Natural killer cell treated with Interleukin-12 subunit alpha and Interleukin-12 subunit beta and Interleukin-15 and Interleukin-18, amount 100 ng/mL, for 72 hours (primary cell): ENCODE measurements at regions not wholly inside any gene's neighbourhood (a gene's known extent, or its start where the extent isn't known, plus 50 kb on each side); places are given as distances from the start of the nearest gene placed in this dataset.

Experiments used
- ATAC-seq, 2 donors: fragments of 150-1000 bp; cut with Tn5 transposase in 1 of 2; sonication (Bioruptor Pico), chemical (Tn5 transposase) in 1 of 2; 2 replicates each; pipeline ENCODE4 v1.10.0; 2021
- DNase-seq: peaks from one replicate; pipeline ENCODE4 v3.0.0; 2022; ENCODE audit warnings: low spot score
- H3K27ac Mint-ChIP-seq, 2 donors: 1 replicate in 1 of 2; 2 replicates in 1 of 2; pipeline ENCODE4 v1.8.0; 2022; ENCODE audit warnings: mixed read lengths in 2 of 2, mild to moderate bottlenecking in 1 of 2, moderate library complexity in 1 of 2
- H3K27me3 Mint-ChIP-seq, 2 donors: 1 replicate in 1 of 2; 2 replicates in 1 of 2; pipeline ENCODE4 v1.8.0; 2022; ENCODE audit warnings: mixed read lengths in 2 of 2
- H3K36me3 Mint-ChIP-seq: one replicate; pipeline ENCODE4 v1.8.0; 2022; ENCODE audit warnings: mixed read lengths
- H3K4me1 Mint-ChIP-seq, 2 donors: 1 replicate in 1 of 2; 2 replicates in 1 of 2; pipeline ENCODE4 v1.8.0; 2022; ENCODE audit warnings: low read depth in 2 of 2, mixed read lengths in 2 of 2, mild to moderate bottlenecking in 1 of 2
- H3K4me3 Mint-ChIP-seq: one replicate; pipeline ENCODE4 v1.8.0; 2022; ENCODE audit warnings: mixed read lengths
- H3K9me3 Mint-ChIP-seq: 2 replicates; pipeline ENCODE4 v1.8.0; 2022; ENCODE audit warnings: mixed read lengths

DNA sequence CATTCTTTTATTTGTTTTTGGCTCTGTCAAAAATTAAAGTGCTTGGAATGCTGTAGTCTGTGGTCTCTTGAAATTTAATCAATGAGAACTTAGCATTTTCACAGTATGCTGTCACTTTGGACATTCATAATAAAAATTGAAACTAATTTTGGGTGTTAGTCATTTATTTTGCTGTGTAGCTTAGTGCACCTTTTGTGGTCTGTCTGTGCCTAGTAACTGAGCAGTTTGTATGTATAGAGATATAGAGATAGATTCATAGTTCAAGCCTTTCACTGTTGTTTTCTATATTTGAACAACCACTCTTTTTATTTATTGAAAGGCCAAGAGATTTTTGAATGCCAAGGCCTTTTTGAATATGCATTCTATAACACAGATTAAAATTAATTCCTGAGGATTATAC, 86.4 kb upstream of the TIAM2 start:
- H3K4me1 Mint-ChIP-seq, result no peaks in the 10 kb centered on the region
- no peak for ATAC-seq

DNA sequence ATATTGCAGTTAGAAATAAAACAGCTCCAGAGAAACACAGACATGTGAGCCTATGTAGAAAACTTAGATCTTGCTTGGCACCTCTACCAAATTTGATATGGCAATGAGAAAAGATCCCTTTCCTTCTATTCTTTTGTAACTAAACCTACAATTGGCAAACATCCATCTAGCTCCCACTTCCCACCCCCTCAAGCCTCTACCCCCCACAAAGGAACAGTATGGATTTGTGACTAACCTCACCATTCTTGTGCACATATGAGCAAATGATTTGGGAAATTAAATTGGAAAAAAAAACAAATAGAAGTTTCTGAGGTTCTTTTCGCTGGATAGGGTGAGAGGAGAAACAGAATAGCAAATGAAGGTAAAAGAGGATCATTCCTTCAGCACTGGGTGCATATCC, 85.8 kb upstream of the TIAM2 start:
- no peaks in the 10 kb centered on the region for H3K9me3 Mint-ChIP-seq
- no peak overlapping the region for H3K4me3 Mint-ChIP-seq
- H3K4me1 Mint-ChIP-seq, result peaks cover 0 to 2% of the 10 kb centered on the region in 2 donors
- no peaks in the 10 kb centered on the region for H3K36me3 Mint-ChIP-seq
- DNase-seq (no peak), ATAC-seq (no peak)
- no peaks in the 10 kb centered on the region for H3K27me3 Mint-ChIP-seq
- H3K27ac Mint-ChIP-seq, result no peak overlapping the region

More for the DNA sequence above, 86.4 kb upstream of the TIAM2 start:
- H3K36me3 Mint-ChIP-seq, result no peaks in the 10 kb centered on the region
- DNase-seq, result no peak
- no peaks in the 10 kb centered on the region for H3K9me3 Mint-ChIP-seq
- no peak overlapping the region for H3K4me3 Mint-ChIP-seq
- no peak overlapping the region for H3K27ac Mint-ChIP-seq
- no peaks in the 10 kb centered on the region for H3K27me3 Mint-ChIP-seq

DNA sequence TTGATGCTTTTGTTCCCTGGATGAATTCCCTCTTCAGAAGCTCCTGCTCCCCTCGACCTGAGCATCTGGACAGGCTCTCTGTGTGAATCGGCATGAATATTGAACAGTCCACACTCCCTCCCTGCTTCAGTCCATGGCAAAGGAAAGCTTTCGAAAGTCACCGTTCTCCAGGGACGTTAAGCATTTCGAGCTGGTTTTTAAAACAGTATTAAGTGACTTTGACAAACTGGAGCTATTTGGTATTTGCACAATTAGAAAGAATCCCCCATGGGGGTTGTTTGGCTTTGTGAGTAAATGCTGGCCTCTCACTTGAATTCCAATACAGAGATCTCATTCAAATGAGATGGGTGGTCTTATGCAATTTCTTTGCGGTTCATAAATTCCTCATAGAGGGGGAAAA, 85.3 kb upstream of the TIAM2 start:
- Mint-ChIP-seq H3K27me3 (no peaks in the 10 kb centered on the region), H3K27ac (no peak overlapping the region), H3K36me3 (no peaks in the 10 kb centered on the region), H3K4me1 (peaks cover 0 to 7% of the 10 kb centered on the region in 2 donors), H3K9me3 (no peaks in the 10 kb centered on the region), H3K4me3 (no peak overlapping the region)
- DNase-seq, result no peak
- no peak for ATAC-seq

DNA sequence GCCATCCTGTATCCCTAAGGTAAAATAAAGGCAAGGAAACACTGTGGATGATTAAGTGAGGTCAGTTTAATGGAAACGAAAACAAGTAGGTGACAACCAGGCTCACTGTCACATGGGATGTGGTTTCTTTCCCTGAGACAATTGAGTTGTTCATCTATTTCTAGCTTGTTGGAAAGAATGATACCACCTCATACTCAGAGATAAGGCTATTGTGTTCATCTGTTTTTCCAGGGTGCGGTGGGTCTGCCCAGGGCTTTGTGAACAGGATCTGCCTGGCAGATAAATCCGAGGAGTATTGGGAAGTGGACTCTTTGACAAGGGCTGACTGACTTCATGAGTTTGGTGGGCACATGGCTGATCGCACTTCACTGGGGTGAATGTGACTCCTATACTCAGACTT, 80.8 kb upstream of the TIAM2 start:
- DNase-seq, result no peak
- ATAC-seq, result no peak
- no peak overlapping the region for H3K4me3 Mint-ChIP-seq
- H3K27ac Mint-ChIP-seq, result no peak overlapping the region
- H3K27me3 Mint-ChIP-seq, result no peaks in the 10 kb centered on the region
- peaks cover 6 to 12% of the 10 kb centered on the region in 2 donors for H3K4me1 Mint-ChIP-seq
- H3K9me3 Mint-ChIP-seq, result no peaks in the 10 kb centered on the region
- H3K36me3 Mint-ChIP-seq, result no peaks in the 10 kb centered on the region

DNA sequence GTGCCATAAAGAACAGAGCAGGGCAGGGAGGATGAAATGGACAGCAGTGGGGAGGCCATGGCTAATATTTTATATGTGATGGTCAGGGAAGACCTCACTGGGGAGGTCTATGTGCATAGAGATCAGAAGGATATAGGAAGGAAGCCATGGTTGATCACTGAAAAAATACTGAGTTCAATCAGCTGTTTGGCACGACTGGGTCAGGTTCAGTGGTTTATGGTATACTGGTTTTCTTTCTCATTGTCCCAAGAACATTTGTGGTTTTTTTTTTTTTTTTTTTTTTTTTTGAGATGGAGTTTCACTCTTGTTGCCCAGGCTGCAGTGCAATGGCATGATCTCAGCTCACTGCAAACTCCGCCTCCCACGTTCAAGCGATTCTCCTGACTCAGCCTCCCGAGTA, 78.3 kb upstream of the TIAM2 start:
- Mint-ChIP-seq H3K4me3 (no peak overlapping the region), H3K9me3 (no peaks in the 10 kb centered on the region), H3K27me3 (no peaks in the 10 kb centered on the region), H3K4me1 (peaks cover 6 to 12% of the 10 kb centered on the region in 2 donors), H3K36me3 (no peaks in the 10 kb centered on the region), H3K27ac (no peak overlapping the region)
- ATAC-seq (no peak), DNase-seq (no peak)

DNA sequence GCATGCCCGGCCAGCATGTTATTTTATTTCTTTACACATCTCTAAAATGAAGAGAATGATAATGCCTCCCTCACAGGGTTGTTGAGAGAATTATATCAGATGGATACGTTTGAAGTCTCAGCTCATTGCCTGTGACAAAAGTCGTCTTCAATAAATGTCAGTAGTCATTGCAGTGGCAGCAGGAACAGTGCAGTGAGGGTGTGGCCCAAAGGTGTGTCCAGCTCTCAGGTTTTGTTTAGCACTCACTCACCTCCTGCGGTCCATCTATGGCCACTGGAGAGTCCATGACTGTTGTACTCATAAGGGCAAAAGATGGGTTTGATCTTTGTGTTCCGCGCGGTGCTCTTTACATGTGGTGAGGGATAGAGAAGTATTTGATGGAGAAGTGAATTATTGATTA, 77.2 kb upstream of the TIAM2 start:
- Mint-ChIP-seq H3K4me1 (peaks cover 6 to 12% of the 10 kb centered on the region in 2 donors), H3K36me3 (no peaks in the 10 kb centered on the region), H3K9me3 (no peaks in the 10 kb centered on the region), H3K4me3 (no peak overlapping the region), H3K27me3 (no peaks in the 10 kb centered on the region), H3K27ac (peak overlapping the region in 1 of 2 donors; percentile 39)
- no peak for DNase-seq
- no peak for ATAC-seq

DNA sequence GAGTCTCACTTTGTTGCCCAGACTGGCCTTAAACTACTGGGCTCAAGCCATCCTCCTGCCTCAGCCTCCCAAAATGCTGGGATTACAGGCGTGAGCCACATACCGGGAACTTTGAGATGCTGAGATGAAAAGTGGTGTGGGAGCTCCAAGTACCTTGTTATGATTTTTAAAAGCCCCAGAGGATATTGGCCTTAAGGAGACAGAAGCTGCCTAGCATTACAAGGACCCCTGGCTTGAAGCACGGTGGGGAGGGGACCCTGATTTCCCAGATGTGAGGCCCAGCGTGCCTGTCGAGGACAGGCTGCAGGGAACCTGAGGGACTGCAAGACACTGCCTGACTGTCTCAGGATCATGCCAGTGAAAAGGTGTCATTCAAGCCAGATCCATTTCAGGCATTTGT, 75.3 kb upstream of the TIAM2 start:
- Mint-ChIP-seq H3K36me3 (no peaks in the 10 kb centered on the region), H3K9me3 (no peaks in the 10 kb centered on the region), H3K4me3 (no peak overlapping the region), H3K27ac (no peak overlapping the region), H3K27me3 (no peaks in the 10 kb centered on the region), H3K4me1 (peaks cover 6 to 9% of the 10 kb centered on the region in 2 donors)
- DNase-seq (no peak), ATAC-seq (no peak)

DNA sequence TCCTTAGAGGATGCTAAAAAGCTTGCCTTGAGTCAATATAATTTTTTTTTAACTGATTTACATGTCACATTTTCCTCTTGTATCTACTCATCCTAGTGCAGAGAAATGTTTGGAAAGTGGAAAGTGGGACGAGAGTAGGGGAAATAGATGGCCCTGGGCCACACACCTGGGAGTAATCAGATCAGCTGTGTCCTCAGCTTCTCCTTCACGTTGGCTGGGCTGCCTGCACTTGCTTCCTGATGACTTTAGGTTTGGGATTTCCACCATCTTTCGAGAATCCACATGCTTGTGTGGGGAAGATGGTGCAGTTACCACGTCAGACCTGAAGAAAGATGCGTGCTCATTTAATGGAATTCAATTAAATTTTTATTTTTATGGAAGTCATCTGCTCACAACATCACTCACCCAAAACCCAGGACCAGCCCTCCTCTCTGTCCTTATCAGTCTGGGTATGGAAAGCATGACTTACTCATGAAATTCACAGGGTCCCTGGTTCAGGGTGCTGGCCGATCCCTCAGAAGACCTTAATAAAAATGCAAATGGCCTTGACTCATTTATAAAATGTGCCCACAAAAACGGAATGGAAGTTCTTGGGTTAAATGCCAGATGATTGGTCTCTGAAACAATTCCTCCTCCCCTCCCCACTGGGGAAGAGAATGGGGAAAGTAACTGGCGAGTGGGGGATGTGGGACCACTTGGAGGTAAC, 74.5 kb upstream of the TIAM2 start:
- H3K4me1 Mint-ChIP-seq, result peaks cover 7 to 9% of the 10 kb centered on the region in 2 donors
- no peaks in the 10 kb centered on the region for H3K27me3 Mint-ChIP-seq
- no peak for DNase-seq
- H3K9me3 Mint-ChIP-seq, result no peaks in the 10 kb centered on the region
- no peak for ATAC-seq
- H3K27ac Mint-ChIP-seq, result no peak overlapping the region
- H3K36me3 Mint-ChIP-seq, result no peaks in the 10 kb centered on the region
- H3K4me3 Mint-ChIP-seq, result no peak overlapping the region

DNA sequence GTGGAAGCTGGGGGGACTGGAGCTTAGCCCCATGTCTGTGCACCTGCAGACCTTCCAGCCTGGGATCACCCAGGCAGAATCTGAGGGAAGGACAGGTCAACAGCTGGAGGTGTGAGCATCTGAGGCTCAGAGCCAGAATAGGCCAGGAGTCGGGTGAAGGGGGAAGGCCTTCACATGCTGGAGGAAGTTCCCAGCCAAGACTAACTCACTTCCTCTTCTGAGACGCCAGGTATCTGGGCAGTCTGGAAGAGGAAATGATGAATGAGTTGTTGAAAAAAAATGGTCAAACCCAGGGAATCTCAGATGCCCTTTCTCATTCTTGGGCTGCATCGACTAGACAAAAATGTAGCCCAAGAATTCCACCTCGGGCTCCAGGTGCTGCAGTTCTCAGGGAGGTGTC, 73.6 kb upstream of the TIAM2 start:
- Mint-ChIP-seq H3K36me3 (no peaks in the 10 kb centered on the region), H3K27me3 (no peaks in the 10 kb centered on the region), H3K9me3 (no peaks in the 10 kb centered on the region), H3K4me3 (no peak overlapping the region), H3K4me1 (peaks cover 8% of the 10 kb centered on the region in 2 donors), H3K27ac (no peak overlapping the region)
- DNase-seq (no peak), ATAC-seq (no peak)

DNA sequence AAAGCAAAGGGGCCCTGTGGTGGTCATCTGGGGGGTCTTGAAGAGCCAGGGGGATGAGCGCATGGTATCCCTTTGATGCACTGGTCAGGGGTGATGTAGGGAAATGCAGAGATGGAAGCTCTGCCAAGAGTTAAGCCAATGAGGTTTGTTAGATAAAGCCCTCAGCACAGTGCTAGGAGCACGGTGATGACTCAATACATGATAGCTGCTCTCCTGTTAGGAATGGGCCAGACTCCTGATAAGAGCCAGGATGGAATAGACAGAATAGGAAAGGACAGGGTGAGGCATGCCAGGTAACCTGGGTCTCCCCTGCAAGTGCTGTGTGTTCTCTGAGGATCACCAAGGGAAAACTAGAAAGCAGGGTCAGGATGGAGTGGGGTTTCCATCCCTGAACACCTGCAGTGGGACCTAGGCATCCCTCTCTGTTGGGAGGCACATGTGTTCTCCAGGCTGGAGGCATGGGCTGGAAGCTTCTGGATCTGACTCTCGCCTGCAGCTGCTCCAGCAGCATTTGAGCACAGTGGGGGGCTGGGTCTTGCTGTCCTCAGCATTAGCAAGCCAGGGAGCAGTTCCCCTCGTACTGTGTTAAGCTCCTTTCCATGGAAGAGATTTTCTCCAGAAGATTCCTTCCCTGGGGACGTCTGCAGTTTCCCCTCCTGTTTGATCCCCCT, 71.8 kb upstream of the TIAM2 start:
- no peak overlapping the region for H3K4me3 Mint-ChIP-seq
- ATAC-seq (no peak), DNase-seq (no peak)
- H3K36me3 Mint-ChIP-seq, result no peaks in the 10 kb centered on the region
- no peak overlapping the region for H3K27ac Mint-ChIP-seq
- no peaks in the 10 kb centered on the region for H3K9me3 Mint-ChIP-seq
- no peaks in the 10 kb centered on the region for H3K27me3 Mint-ChIP-seq
- H3K4me1 Mint-ChIP-seq, result peaks cover 4 to 6% of the 10 kb centered on the region in 2 donors

DNA sequence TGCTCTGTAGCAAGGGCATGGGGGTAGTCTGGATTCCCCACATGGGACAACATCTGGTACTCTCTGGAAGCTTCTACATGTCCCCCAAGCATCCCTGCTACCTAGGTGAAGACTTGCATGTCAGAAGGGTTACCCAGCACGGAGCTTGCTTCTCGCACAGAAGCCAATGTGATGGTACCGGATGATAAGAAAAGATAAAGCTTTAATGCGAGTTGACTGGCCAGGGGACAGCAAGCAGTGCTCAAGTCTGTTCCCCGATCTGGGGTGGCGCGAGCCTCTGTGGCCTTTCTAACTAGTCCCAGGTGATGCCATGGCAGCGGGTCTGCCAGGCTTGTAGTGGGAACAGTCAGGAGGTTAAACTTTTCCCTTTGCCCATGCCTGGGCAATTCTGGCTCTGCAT, 70.0 kb upstream of the TIAM2 start:
- H3K4me3 Mint-ChIP-seq, result no peak overlapping the region
- no peaks in the 10 kb centered on the region for H3K27me3 Mint-ChIP-seq
- H3K9me3 Mint-ChIP-seq, result no peaks in the 10 kb centered on the region
- DNase-seq (no peak), ATAC-seq (no peak)
- peaks cover 7 to 10% of the 10 kb centered on the region in 2 donors for H3K4me1 Mint-ChIP-seq
- no peaks in the 10 kb centered on the region for H3K36me3 Mint-ChIP-seq
- no peak overlapping the region for H3K27ac Mint-ChIP-seq

DNA sequence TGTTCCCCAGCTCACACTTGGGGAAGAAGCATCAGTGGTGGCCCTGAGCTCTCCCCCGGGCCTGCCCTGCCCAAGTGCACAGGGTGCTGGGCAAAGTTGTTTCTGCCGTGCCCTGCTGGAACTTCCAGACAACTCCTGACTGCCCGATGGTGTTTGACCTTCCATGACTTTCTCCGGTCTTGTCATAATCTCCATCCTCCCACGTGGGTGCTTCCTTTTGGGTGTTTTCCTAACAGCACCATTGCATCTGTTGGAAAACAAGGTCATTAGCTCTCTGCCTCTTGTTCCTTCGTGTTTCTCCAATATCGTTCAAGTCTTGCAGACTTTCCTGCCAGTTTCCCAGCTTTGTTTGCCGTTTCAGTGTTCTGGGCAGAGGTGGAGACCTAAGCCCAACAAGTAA, 68.7 kb upstream of the TIAM2 start:
- Mint-ChIP-seq H3K9me3 (no peaks in the 10 kb centered on the region), H3K36me3 (no peaks in the 10 kb centered on the region), H3K27me3 (no peaks in the 10 kb centered on the region), H3K27ac (peak overlapping the region in 1 of 2 donors; percentile 10), H3K4me1 (peaks cover 7 to 10% of the 10 kb centered on the region in 2 donors), H3K4me3 (no peak overlapping the region)
- DNase-seq (no peak), ATAC-seq (no peak)

DNA sequence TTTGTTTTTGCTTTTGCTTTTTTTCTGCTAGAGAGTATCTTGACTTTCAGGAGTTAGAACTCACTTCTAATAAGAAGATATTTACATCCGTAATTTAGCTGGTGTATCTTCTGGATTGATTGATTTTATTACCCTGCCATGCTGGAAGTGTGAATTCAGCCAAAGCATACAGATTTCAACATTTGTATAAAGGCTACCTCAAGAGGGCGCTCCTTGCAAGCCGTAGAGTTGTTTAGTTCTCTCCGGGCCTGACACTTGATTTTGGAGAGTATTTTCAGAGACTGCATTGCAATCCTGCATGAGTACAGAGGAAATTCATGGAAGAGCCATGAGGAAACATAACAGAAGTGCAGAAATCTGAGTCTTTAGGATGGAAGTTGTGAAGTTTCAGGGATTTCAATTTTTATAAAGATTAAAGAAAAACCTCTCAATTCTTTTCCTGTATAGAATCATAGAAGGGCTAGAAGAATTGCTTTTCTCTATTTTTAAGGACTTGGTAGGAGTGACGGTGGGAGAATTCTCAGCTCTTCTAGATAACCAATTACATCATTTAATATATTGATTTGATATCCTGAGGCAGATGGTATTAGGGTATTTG, 66.7 kb upstream of the TIAM2 start:
- H3K36me3 Mint-ChIP-seq, result no peaks in the 10 kb centered on the region
- DNase-seq, result peak; percentile 71
- H3K27me3 Mint-ChIP-seq, result no peaks in the 10 kb centered on the region
- no peak overlapping the region for H3K4me3 Mint-ChIP-seq
- H3K27ac Mint-ChIP-seq, result peak overlapping the region; percentile 24 to 48
- no peaks in the 10 kb centered on the region for H3K9me3 Mint-ChIP-seq
- peak; percentile 66 to 75 for ATAC-seq
- H3K4me1 Mint-ChIP-seq, result peaks cover 13 to 26% of the 10 kb centered on the region in 2 donors

DNA sequence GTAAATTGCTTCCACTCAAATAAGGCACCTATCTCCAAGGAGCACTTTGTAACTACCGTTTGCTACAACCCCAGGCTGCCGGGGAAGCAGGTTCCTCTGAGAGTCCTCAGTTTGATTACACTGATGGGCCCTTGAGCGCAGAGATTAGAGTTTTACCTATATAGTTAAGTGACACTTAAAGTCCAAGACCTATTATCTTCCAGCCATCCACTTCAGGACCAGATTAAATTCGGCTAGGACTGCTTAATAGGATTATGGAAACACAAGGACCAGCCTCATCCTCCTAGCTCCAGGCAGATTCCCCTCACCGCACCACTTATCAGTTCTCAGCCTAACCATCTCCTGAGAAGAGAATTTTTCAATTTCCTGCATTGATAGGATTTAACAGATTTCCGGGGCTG, 64.7 kb upstream of the TIAM2 start:
- H3K27ac Mint-ChIP-seq, result peak overlapping the region in 1 of 2 donors; percentile 26
- H3K27me3 Mint-ChIP-seq, result no peaks in the 10 kb centered on the region
- no peaks in the 10 kb centered on the region for H3K9me3 Mint-ChIP-seq
- ATAC-seq (no peak), DNase-seq (no peak)
- H3K4me3 Mint-ChIP-seq, result no peak overlapping the region
- no peaks in the 10 kb centered on the region for H3K36me3 Mint-ChIP-seq
- peaks cover 10 to 26% of the 10 kb centered on the region in 2 donors for H3K4me1 Mint-ChIP-seq
